NB4 (cell line): ENCODE measurements at regions not wholly inside any gene's neighbourhood (a gene's known extent, or its start where the extent isn't known, plus 50 kb on each side); places are given as distances from the start of the nearest gene placed in this dataset.
"Not testable (repeated sequence)": the region's sequence is repeated elsewhere in the genome, so short reads cannot be mapped to it uniquely, and the experiment has no call there.

Experiments
- CTCF ChIP-seq: IDR thresholded peaks from one replicate; pipeline ENCODE4 v1.5.1; 2012; ENCODE audit warnings: low read depth, low read length
- MAX ChIP-seq: IDR thresholded peaks from 2 replicates; pipeline ENCODE4 v1.6.1; 2011; ENCODE audit warnings: low read depth, low read length

GRCh38 chr1:120241868-120242267 is 65.5 kb upstream of the SEC22B start:
- TF ChIP-seq CTCF, MAX: not testable (repeated sequence)
